ENCODE measurements at regions not wholly inside any gene's neighbourhood (a gene's known extent, or its start where the extent isn't known, plus 50 kb on each side); places are given as distances from the start of the nearest gene placed in this dataset.

DNA sequence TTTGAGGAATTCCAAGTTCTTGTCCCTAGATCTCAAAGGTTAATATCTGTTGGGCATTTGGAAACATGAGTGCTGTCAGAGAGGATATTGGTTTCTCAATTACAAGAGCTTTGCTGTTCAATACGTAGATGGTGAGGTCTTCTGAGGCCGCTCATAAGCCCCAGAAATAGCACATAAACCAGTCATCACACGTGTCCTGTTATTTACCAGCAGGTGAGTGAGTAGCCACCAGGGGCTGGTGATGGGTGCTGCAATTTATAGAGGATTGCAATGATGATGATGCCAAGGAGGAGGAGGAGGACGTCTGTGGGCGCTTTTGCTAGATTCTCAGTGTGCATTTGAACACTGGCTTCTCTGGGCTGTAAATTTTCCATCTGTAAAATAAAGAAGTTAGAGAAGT, 89.0 kb downstream of the SALL1 start:
- Histone ChIP-seq H3K27me3 (no peaks in the 10 kb centered on the region), H3K4me3 (no peak overlapping the region), H3K9me3 (no peaks in the 10 kb centered on the region), H3K36me3 (no peaks in the 10 kb centered on the region), H3K27ac (no peak overlapping the region), H3K4me1 (no peaks in the 10 kb centered on the region)
- TF ChIP-seq, protein P1, sequence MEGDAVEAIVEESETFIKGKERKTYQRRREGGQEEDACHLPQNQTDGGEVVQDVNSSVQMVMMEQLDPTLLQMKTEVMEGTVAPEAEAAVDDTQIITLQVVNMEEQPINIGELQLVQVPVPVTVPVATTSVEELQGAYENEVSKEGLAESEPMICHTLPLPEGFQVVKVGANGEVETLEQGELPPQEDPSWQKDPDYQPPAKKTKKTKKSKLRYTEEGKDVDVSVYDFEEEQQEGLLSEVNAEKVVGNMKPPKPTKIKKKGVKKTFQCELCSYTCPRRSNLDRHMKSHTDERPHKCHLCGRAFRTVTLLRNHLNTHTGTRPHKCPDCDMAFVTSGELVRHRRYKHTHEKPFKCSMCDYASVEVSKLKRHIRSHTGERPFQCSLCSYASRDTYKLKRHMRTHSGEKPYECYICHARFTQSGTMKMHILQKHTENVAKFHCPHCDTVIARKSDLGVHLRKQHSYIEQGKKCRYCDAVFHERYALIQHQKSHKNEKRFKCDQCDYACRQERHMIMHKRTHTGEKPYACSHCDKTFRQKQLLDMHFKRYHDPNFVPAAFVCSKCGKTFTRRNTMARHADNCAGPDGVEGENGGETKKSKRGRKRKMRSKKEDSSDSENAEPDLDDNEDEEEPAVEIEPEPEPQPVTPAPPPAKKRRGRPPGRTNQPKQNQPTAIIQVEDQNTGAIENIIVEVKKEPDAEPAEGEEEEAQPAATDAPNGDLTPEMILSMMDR (IDR thresholded peaks at IDR 0.05): no peak
- TF ChIP-seq POLR2A (IDR thresholded peaks at IDR 0.05): no peak
- no peak for DNase-seq

GRCh38 chr16:51061328-51061727, 89.7 kb downstream of the SALL1 start:
- DNase-seq: no peak
- Histone ChIP-seq H3K4me1 (no peaks in the 10 kb centered on the region), H3K4me3 (no peak overlapping the region), H3K27me3 (no peaks in the 10 kb centered on the region), H3K27ac (no peak overlapping the region), H3K9me3 (no peaks in the 10 kb centered on the region), H3K36me3 (no peaks in the 10 kb centered on the region)
- no peak for TF ChIP-seq POLR2A (IDR thresholded peaks at IDR 0.05)
- TF ChIP-seq, protein P1 (IDR thresholded peaks at IDR 0.05): no peak

- no peak for TF ChIP-seq POLR2A (IDR thresholded peaks at IDR 0.05)
- TF ChIP-seq, protein P1 (IDR thresholded peaks at IDR 0.05): no peak
- Histone ChIP-seq H3K27ac (no peak overlapping the region), H3K4me3 (no peak overlapping the region), H3K27me3 (no peaks in the 10 kb centered on the region), H3K9me3 (no peaks in the 10 kb centered on the region), H3K36me3 (no peaks in the 10 kb centered on the region), H3K4me1 (no peaks in the 10 kb centered on the region)
- DNase-seq: no peak
Observed at GRCh38 chr16:51057969-51058337, 93.1 kb downstream of the SALL1 start.

DNA sequence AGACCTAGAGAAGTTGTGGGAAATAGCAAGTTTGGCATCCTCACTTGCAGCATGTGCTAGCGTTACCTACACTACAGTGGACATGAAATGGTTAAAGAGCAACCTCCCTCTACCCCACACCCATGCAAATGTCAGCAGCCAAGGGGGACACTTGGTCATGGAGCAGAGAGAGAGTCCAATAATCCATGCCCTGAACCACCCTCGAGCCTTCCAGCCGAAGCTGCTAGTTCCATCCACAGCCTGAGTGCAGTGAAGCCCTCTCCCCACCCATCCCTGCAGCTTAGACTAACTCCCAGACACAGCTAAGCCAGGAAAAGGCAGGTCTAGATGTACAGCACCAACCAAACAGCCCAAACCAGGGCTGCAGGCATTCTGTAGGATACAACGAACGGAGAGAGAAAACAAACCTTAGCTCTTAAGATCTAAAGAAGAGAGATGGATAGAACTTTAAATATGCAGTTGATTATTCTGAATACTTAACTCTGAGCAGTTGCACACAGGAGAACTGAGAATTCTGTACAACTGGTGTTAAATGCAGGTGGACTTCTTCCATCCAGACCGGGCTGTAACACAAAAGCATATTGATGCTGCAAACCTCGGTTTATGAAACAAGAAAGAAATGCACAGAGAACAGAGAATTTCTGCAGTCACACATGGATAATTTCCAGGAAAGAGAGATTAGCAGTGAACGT, 93.8 kb downstream of the SALL1 start:
- H3K36me3 ChIP-seq: no peaks in the 10 kb centered on the region
- no peaks in the 10 kb centered on the region for H3K9me3 ChIP-seq
- TF ChIP-seq, protein P1 (IDR thresholded peaks at IDR 0.05): no peak
- TF ChIP-seq POLR2A (IDR thresholded peaks at IDR 0.05): no peak
- H3K4me3 ChIP-seq: no peak overlapping the region
- DNase-seq: no peak
- no peaks in the 10 kb centered on the region for H3K4me1 ChIP-seq
- no peak overlapping the region for H3K27ac ChIP-seq
- no peaks in the 10 kb centered on the region for H3K27me3 ChIP-seq

GRCh38 chr16:51056331-51056730, 94.7 kb downstream of the SALL1 start:
- no peaks in the 10 kb centered on the region for H3K27me3 ChIP-seq
- no peak overlapping the region for H3K27ac ChIP-seq
- H3K9me3 ChIP-seq: no peaks in the 10 kb centered on the region
- no peak for DNase-seq
- TF ChIP-seq POLR2A (IDR thresholded peaks at IDR 0.05): no peak
- TF ChIP-seq, protein P1 (IDR thresholded peaks at IDR 0.05): no peak
- no peaks in the 10 kb centered on the region for H3K4me1 ChIP-seq
- no peak overlapping the region for H3K4me3 ChIP-seq
- H3K36me3 ChIP-seq: no peaks in the 10 kb centered on the region

- Histone ChIP-seq H3K9me3 (no peaks in the 10 kb centered on the region), H3K27ac (no peak overlapping the region), H3K27me3 (no peaks in the 10 kb centered on the region), H3K36me3 (no peaks in the 10 kb centered on the region), H3K4me1 (no peaks in the 10 kb centered on the region), H3K4me3 (no peak overlapping the region)
- no peak for DNase-seq
- TF ChIP-seq, protein P1 (IDR thresholded peaks at IDR 0.05): no peak
- TF ChIP-seq POLR2A (IDR thresholded peaks at IDR 0.05): no peak
Observed at GRCh38 chr16:51055434-51055833, 95.6 kb downstream of the SALL1 start.
